Chondrocyte (in vitro differentiated cells): ENCODE measurements at regions not wholly inside any gene's neighbourhood (a gene's known extent, or its start where the extent isn't known, plus 50 kb on each side); places are given as distances from the start of the nearest gene placed in this dataset.

Source experiments
- DNase-seq: peaks from one replicate; pipeline ENCODE4 v3.0.0; 2021; ENCODE audit warnings: mixed read lengths, low spot score
- H3K27ac Mint-ChIP-seq: one replicate; pipeline ENCODE4 v1.8.0; 2021; ENCODE audit warnings: mild to moderate bottlenecking, moderate library complexity, mixed read lengths; ENCODE audit not compliant: unreplicated experiment
- H3K27me3 Mint-ChIP-seq: 2 replicates; pipeline ENCODE4 v1.8.0; 2021; ENCODE audit warnings: low read depth, mixed read lengths
- H3K36me3 Mint-ChIP-seq: 2 replicates; pipeline ENCODE4 v1.8.0; 2021; ENCODE audit warnings: low read depth, mixed read lengths
- H3K4me1 Mint-ChIP-seq: 2 replicates; pipeline ENCODE4 v1.8.0; 2021; ENCODE audit warnings: low read depth, mild to moderate bottlenecking, mixed read lengths
- H3K4me3 Mint-ChIP-seq: one replicate; pipeline ENCODE4 v1.8.0; 2021; ENCODE audit warnings: mild to moderate bottlenecking, moderate library complexity, mixed read lengths; ENCODE audit not compliant: unreplicated experiment
- H3K9me3 Mint-ChIP-seq: 2 replicates; pipeline ENCODE4 v1.8.0; 2021; ENCODE audit warnings: low read depth, mixed read lengths
- TF ChIP-seq, protein P1 (sequence below): fragments of 200-600 bp; sonication (generic); IDR thresholded peaks from 2 replicates; pipeline ENCODE4 v1.5.0; 2021; ENCODE audit warnings: antibody characterized with exemption, mild to moderate bottlenecking, moderate library complexity

DNA sequence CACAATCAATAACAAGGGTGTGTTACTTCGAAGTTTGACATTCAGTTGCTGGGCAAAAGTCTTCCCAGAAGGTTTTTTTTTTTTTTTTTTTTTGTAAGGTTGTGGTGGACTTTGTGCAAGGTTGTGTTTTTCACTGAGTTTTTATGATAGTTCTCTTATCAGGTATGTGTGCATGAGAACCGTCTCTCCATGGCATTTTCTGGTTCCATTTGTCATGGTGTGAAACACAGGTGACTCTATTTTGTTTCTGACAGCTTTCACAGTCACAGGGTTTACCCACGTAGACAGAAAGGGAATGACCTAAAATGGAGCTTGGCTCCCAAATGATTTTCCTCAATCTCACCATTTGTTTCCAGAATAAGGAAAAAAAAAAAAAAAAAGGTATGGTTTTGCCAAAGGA is 1377.2 kb upstream of the CADM2 start:
- Mint-ChIP-seq H3K4me3 (no peak overlapping the region), H3K4me1 (no peaks in the 10 kb centered on the region), H3K27me3 (no peaks in the 10 kb centered on the region), H3K27ac (no peak overlapping the region), H3K36me3 (no peaks in the 10 kb centered on the region), H3K9me3 (peaks cover 4% of the 10 kb centered on the region)
- TF ChIP-seq, protein P1, sequence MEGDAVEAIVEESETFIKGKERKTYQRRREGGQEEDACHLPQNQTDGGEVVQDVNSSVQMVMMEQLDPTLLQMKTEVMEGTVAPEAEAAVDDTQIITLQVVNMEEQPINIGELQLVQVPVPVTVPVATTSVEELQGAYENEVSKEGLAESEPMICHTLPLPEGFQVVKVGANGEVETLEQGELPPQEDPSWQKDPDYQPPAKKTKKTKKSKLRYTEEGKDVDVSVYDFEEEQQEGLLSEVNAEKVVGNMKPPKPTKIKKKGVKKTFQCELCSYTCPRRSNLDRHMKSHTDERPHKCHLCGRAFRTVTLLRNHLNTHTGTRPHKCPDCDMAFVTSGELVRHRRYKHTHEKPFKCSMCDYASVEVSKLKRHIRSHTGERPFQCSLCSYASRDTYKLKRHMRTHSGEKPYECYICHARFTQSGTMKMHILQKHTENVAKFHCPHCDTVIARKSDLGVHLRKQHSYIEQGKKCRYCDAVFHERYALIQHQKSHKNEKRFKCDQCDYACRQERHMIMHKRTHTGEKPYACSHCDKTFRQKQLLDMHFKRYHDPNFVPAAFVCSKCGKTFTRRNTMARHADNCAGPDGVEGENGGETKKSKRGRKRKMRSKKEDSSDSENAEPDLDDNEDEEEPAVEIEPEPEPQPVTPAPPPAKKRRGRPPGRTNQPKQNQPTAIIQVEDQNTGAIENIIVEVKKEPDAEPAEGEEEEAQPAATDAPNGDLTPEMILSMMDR = no peak
- no peak for DNase-seq

DNA sequence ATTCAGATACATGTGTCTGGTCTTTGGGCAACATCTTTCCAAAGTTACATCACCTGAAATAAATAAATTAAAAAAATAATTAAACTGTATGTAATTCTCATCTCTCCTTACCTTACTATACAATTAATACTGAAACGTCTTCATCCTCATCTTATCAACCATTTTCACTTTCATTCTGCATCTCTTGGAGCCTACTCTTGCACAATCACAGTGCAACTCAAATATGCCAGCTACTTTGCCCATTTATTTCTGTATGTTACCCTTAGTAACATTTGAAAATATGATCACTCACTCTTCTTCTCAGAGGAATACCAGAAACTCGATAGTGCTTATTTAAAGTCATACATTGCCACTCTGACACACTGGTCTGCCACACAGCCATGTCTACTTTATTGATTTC is 1357.1 kb upstream of the CADM2 start:
- H3K36me3 Mint-ChIP-seq = no peaks in the 10 kb centered on the region
- H3K27ac Mint-ChIP-seq = no peak overlapping the region
- no peak for DNase-seq
- peaks cover 5% of the 10 kb centered on the region for H3K27me3 Mint-ChIP-seq
- no peak overlapping the region for H3K4me3 Mint-ChIP-seq
- H3K4me1 Mint-ChIP-seq = no peaks in the 10 kb centered on the region
- TF ChIP-seq, protein P1 = no peak
- H3K9me3 Mint-ChIP-seq = peaks cover 2% of the 10 kb centered on the region

DNA sequence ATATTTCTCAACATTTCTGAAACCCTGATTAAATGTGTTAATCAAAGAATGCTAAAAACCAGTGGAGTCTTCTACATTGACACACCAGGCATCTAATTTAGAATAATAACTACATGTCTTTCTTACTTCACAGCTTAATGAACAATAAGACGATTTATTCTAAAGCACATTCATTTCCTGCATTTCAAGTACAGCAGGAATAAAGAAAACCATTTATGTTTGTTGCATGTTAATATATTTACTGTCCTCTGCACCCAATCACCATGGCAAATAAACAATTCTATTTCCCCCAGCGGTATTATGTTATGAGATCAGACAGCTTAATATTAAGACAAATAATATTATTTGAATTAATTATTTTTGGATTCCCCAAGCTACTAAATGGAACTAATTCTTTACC is 1336.3 kb upstream of the CADM2 start:
- Mint-ChIP-seq H3K27me3 (no peaks in the 10 kb centered on the region), H3K9me3 (no peaks in the 10 kb centered on the region), H3K36me3 (no peaks in the 10 kb centered on the region), H3K27ac (no peak overlapping the region), H3K4me3 (no peak overlapping the region), H3K4me1 (no peaks in the 10 kb centered on the region)
- no peak for DNase-seq
- TF ChIP-seq, protein P1 = no peak

DNA sequence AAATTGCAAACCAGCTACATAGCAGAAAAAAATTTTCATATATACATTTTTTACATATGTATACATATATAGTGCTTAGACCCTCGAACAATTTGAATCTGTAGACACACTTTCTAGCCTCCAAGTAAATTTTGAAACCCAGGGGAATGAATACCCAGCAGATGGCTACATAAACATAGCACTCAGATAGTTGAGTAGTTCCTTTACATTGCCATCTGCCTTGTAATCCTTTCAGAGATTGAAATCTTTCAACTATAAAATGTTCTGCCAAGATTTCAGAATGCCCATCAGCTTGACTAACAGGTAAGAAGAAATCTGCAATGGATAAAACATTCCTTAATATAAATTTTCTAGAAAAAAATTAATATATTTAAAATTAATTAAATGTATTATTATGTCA is 1333.5 kb upstream of the CADM2 start:
- no peaks in the 10 kb centered on the region for H3K36me3 Mint-ChIP-seq
- H3K27ac Mint-ChIP-seq = no peak overlapping the region
- DNase-seq = no peak
- no peak overlapping the region for H3K4me3 Mint-ChIP-seq
- TF ChIP-seq, protein P1 = no peak
- no peaks in the 10 kb centered on the region for H3K9me3 Mint-ChIP-seq
- no peaks in the 10 kb centered on the region for H3K4me1 Mint-ChIP-seq
- no peaks in the 10 kb centered on the region for H3K27me3 Mint-ChIP-seq

DNA sequence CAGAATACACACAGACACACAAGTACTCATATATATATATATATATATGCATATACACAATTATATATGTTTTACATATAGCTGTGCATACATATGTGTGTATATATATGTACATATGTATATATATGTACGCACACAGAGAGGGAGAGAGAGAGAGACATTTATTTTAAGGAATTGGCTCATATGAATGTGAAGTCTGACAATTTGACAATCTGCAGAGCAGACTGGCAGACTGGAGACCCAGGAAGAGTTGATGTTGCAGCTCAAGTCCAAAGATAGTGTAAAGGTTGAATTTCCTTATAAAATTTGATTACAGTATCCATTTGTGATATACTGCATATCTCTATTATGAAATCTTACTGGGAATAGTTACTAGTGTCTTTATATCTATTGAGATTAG is 1330.3 kb upstream of the CADM2 start:
- no peak for DNase-seq
- Mint-ChIP-seq H3K36me3 (no peaks in the 10 kb centered on the region), H3K4me1 (no peaks in the 10 kb centered on the region), H3K27me3 (no peaks in the 10 kb centered on the region), H3K27ac (no peak overlapping the region), H3K9me3 (no peaks in the 10 kb centered on the region), H3K4me3 (no peak overlapping the region)
- TF ChIP-seq, protein P1 = no peak
